LNCaP clone FGC (cell line): ENCODE measurements at regions not wholly inside any gene's neighbourhood (a gene's known extent, or its start where the extent isn't known, plus 50 kb on each side); places are given as distances from the start of the nearest gene placed in this dataset.

ENCODE experiments used
- DNase-seq: peaks from one replicate; pipeline ENCODE4 v3.0.0-alpha.2; 2011; ENCODE audit warnings: low read depth
- H3K4me3 ChIP-seq: 2 replicates; pipeline ENCODE4 v1.5.1; 2011; ENCODE audit warnings: mild to moderate bottlenecking, low read depth, low read length, control low read depth
- CTCF ChIP-seq: IDR thresholded peaks from 2 replicates; pipeline ENCODE4 v1.5.1; 2012; ENCODE audit warnings: mild to moderate bottlenecking; ENCODE audit not compliant: control insufficient read depth, insufficient read depth; ENCODE audit errors: extremely low read depth

- TF ChIP-seq CTCF, result no peak
- H3K4me3 ChIP-seq, result no peak overlapping the region
- DNase-seq, result no peak
Observed at GRCh38 chr14:27148143-27148542, 550.3 kb upstream of the NOVA1 start.

- no peak for TF ChIP-seq CTCF
- H3K4me3 ChIP-seq, result no peak overlapping the region
- no peak for DNase-seq
Observed at GRCh38 chr14:27164139-27164538, 566.3 kb upstream of the NOVA1 start.

- no peak for TF ChIP-seq CTCF
- DNase-seq, result no peak
- H3K4me3 ChIP-seq, result no peak overlapping the region
Observed at GRCh38 chr14:27175489-27175888, 577.7 kb upstream of the NOVA1 start.

GRCh38 chr14:27181333-27181732 is 583.5 kb upstream of the NOVA1 start:
- DNase-seq, result no peak
- no peak overlapping the region for H3K4me3 ChIP-seq
- TF ChIP-seq CTCF, result no peak

GRCh38 chr14:27184427-27184826 is 586.6 kb upstream of the NOVA1 start:
- DNase-seq, result no peak

GRCh38 chr14:27186048-27186447 is 588.2 kb upstream of the NOVA1 start:
- no peak for TF ChIP-seq CTCF
- DNase-seq, result no peak

More at GRCh38 chr14:27184427-27184826, 586.6 kb upstream of the NOVA1 start:
- TF ChIP-seq CTCF, result no peak
- no peak overlapping the region for H3K4me3 ChIP-seq

GRCh38 chr14:27187136-27187535 is 589.3 kb upstream of the NOVA1 start:
- no peak for TF ChIP-seq CTCF
- no peak for DNase-seq

More at GRCh38 chr14:27186048-27186447, 588.2 kb upstream of the NOVA1 start:
- no peak overlapping the region for H3K4me3 ChIP-seq

More at GRCh38 chr14:27187136-27187535, 589.3 kb upstream of the NOVA1 start:
- no peak overlapping the region for H3K4me3 ChIP-seq
